GM20000 (cell line): ENCODE measurements at regions not wholly inside any gene's neighbourhood (a gene's known extent, or its start where the extent isn't known, plus 50 kb on each side); places are given as distances from the start of the nearest gene placed in this dataset.

ENCODE experiments used
- DNase-seq: peaks from one replicate; pipeline ENCODE4 v3.0.0; 2012; ENCODE audit warnings: low spot score
- CTCF ChIP-seq: IDR thresholded peaks from 2 replicates; pipeline ENCODE4 v1.5.1; 2012; ENCODE audit warnings: mild to moderate bottlenecking, control low read depth; ENCODE audit errors: extremely low read depth, missing control alignments

- TF ChIP-seq CTCF = no peak
- DNase-seq = no peak
These were observed 133.3 kb upstream of the DMRT1 start for GRCh38 chr9:708182-708550.

GRCh38 chr9:708551-709432, 132.7 kb upstream of the DMRT1 start:
- no peak for TF ChIP-seq CTCF
- no peak for DNase-seq

GRCh38 chr9:710951-711745, 130.3 kb upstream of the DMRT1 start:
- no peak for DNase-seq
- TF ChIP-seq CTCF = no peak

- TF ChIP-seq CTCF = no peak
These were observed 129.5 kb upstream of the DMRT1 start for GRCh38 chr9:711761-712553.

GRCh38 chr9:712643-713042, 128.9 kb upstream of the DMRT1 start:
- no peak for DNase-seq
- no peak for TF ChIP-seq CTCF

More at GRCh38 chr9:711761-712553, 129.5 kb upstream of the DMRT1 start:
- DNase-seq = no peak

- no peak for DNase-seq
- TF ChIP-seq CTCF = no peak
These were observed 128.4 kb upstream of the DMRT1 start for GRCh38 chr9:713091-713490.

GRCh38 chr9:714675-715074, 126.8 kb upstream of the DMRT1 start:
- no peak for TF ChIP-seq CTCF
- no peak for DNase-seq
